NCI-H748 treated with DMSO at 0.1 percent for 48 hours (cell line): ENCODE measurements at regions not wholly inside any gene's neighbourhood (a gene's known extent, or its start where the extent isn't known, plus 50 kb on each side); places are given as distances from the start of the nearest gene placed in this dataset.
A peak's percentile ranks its signal among the peaks of the same experiment; 100 is the strongest.

Source experiments
- DNase-seq: peaks from one replicate; lab custom pipeline; 2025; lab: John Stamatoyannopoulos, UW

GRCh38 chr6:145318952-145319351 lies 416.4 kb downstream of the EPM2A start:
- no peak for DNase-seq

- DNase-seq = no peak
Observed at GRCh38 chr6:145319605-145320004, 415.7 kb downstream of the EPM2A start.

GRCh38 chr6:145323646-145324045 lies 411.7 kb downstream of the EPM2A start:
- no peak for DNase-seq

GRCh38 chr6:145327586-145327985 lies 407.7 kb downstream of the EPM2A start:
- no peak for DNase-seq

- DNase-seq = no peak
Observed at GRCh38 chr6:145329257-145329656, 406.1 kb downstream of the EPM2A start.

- no peak for DNase-seq
Observed at GRCh38 chr6:145331066-145331465, 404.3 kb downstream of the EPM2A start.

- DNase-seq = no peak
Observed at GRCh38 chr6:145332011-145332410, 403.3 kb downstream of the EPM2A start.

GRCh38 chr6:145336119-145336518 lies 399.2 kb downstream of the EPM2A start:
- no peak for DNase-seq

- peak; percentile 50 for DNase-seq
Observed at GRCh38 chr6:145339089-145339488, 396.2 kb downstream of the EPM2A start.

GRCh38 chr6:145340256-145340655 lies 395.1 kb downstream of the EPM2A start:
- no peak for DNase-seq

GRCh38 chr6:145345094-145345493 lies 390.2 kb downstream of the EPM2A start:
- DNase-seq = no peak

GRCh38 chr6:145347216-145347615 lies 388.1 kb downstream of the EPM2A start:
- DNase-seq = no peak

GRCh38 chr6:145349950-145350510 lies 385.3 kb downstream of the EPM2A start:
- no peak for DNase-seq

- no peak for DNase-seq
Observed at GRCh38 chr6:145350928-145351327, 384.4 kb downstream of the EPM2A start.

- DNase-seq = no peak
Observed at GRCh38 chr6:145352382-145353080, 382.8 kb downstream of the EPM2A start.

- DNase-seq = no peak
Observed at GRCh38 chr6:145360865-145361264, 374.5 kb downstream of the EPM2A start.

GRCh38 chr6:145367149-145367548 lies 368.2 kb downstream of the EPM2A start:
- DNase-seq = no peak

GRCh38 chr6:145368075-145368474 lies 367.2 kb downstream of the EPM2A start:
- DNase-seq = no peak

- no peak for DNase-seq
Observed at GRCh38 chr6:145370559-145370958, 364.8 kb downstream of the EPM2A start.

- DNase-seq = no peak
Observed at GRCh38 chr6:145372671-145373151, 362.6 kb downstream of the EPM2A start.

- no peak for DNase-seq
Observed at GRCh38 chr6:145373826-145374225, 361.5 kb downstream of the EPM2A start.

GRCh38 chr6:145374570-145374969 lies 360.8 kb downstream of the EPM2A start:
- DNase-seq = no peak

- no peak for DNase-seq
Observed at GRCh38 chr6:145375502-145375901, 359.8 kb downstream of the EPM2A start.

GRCh38 chr6:145380186-145380585 lies 355.1 kb downstream of the EPM2A start:
- DNase-seq = no peak
